Progenitor cell of endocrine pancreas (in vitro differentiated cells): ENCODE measurements at regions not wholly inside any gene's neighbourhood (a gene's known extent, or its start where the extent isn't known, plus 50 kb on each side); places are given as distances from the start of the nearest gene placed in this dataset.

Experiments used
- DNase-seq: peaks from one replicate; pipeline ENCODE4 v3.0.0; 2021; ENCODE audit warnings: low spot score; ENCODE audit not compliant: unreplicated experiment
- H3K27ac Mint-ChIP-seq: 2 replicates; pipeline ENCODE4 v1.8.0; 2021; ENCODE audit warnings: mild to moderate bottlenecking, moderate library complexity, mixed read lengths
- H3K27me3 Mint-ChIP-seq: 2 replicates; pipeline ENCODE4 v1.8.0; 2021; ENCODE audit warnings: mixed read lengths
- H3K36me3 Mint-ChIP-seq: 2 replicates; pipeline ENCODE4 v1.8.0; 2022; ENCODE audit warnings: mixed read lengths; ENCODE audit not compliant: insufficient read depth
- H3K4me1 Mint-ChIP-seq: 2 replicates; pipeline ENCODE4 v1.8.0; 2021; ENCODE audit warnings: low read depth, mixed read lengths
- H3K4me3 Mint-ChIP-seq: 2 replicates; pipeline ENCODE4 v1.8.0; 2021; ENCODE audit warnings: low read depth, mild to moderate bottlenecking, moderate library complexity, mixed read lengths
- H3K9me3 Mint-ChIP-seq: 2 replicates; pipeline ENCODE4 v1.8.0; 2021; ENCODE audit warnings: low read depth, mixed read lengths
- TF ChIP-seq, protein P1 (sequence below): fragments of 200-600 bp; sonication (generic); IDR thresholded peaks from one replicate; pipeline ENCODE4 v1.5.0; 2021; ENCODE audit warnings: antibody characterized with exemption, mild to moderate bottlenecking; ENCODE audit not compliant: unreplicated experiment

DNA sequence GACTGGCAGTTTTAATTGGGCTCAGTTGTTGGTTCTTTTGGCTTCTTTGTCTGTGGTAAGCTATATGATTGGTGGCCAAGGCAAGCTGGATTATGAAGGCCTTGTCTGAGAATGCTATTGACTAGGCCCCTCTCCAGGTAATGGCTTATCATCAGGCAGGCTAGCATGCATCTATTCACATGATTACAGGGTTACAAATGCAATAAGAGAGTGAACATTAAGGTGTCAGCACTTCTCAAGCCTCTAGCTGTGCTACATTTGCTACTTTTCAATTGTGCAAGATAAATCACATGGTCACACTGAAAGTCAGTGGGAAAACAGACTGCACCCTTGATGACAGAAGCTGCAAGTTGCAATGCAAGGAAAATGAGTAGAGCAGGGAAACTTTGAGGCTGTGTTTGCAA lies 550.9 kb upstream of the TMPRSS15 start:
- no peaks in the 10 kb centered on the region for H3K36me3 Mint-ChIP-seq

DNA sequence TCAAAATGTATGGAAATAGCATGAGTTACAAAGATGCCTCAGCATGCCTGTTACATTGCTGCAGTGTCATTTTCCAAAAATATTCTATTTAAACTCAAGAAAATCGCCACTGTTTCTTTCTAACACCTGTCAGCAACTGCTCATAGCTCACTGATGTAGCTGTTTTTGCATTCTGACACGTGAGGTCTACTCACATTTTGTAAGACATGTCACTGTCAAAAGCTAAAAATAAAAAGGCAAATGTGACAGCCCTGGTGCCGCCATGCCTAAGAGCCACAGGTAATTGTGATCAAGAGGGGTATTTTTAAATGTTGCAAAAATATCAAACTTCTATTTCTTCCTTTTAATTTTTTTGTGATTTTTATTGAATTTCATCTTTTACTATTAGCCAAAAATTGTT lies 556.2 kb upstream of the TMPRSS15 start:
- TF ChIP-seq, protein P1, sequence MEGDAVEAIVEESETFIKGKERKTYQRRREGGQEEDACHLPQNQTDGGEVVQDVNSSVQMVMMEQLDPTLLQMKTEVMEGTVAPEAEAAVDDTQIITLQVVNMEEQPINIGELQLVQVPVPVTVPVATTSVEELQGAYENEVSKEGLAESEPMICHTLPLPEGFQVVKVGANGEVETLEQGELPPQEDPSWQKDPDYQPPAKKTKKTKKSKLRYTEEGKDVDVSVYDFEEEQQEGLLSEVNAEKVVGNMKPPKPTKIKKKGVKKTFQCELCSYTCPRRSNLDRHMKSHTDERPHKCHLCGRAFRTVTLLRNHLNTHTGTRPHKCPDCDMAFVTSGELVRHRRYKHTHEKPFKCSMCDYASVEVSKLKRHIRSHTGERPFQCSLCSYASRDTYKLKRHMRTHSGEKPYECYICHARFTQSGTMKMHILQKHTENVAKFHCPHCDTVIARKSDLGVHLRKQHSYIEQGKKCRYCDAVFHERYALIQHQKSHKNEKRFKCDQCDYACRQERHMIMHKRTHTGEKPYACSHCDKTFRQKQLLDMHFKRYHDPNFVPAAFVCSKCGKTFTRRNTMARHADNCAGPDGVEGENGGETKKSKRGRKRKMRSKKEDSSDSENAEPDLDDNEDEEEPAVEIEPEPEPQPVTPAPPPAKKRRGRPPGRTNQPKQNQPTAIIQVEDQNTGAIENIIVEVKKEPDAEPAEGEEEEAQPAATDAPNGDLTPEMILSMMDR: no peak

More for the DNA sequence above, 550.9 kb upstream of the TMPRSS15 start:
- Mint-ChIP-seq H3K4me1 (peaks cover 11% of the 10 kb centered on the region), H3K27ac (peak overlapping the region; percentile 46), H3K27me3 (no peaks in the 10 kb centered on the region), H3K4me3 (no peak overlapping the region), H3K9me3 (no peaks in the 10 kb centered on the region)
- DNase-seq: no peak
- TF ChIP-seq, protein P1: no peak

DNA sequence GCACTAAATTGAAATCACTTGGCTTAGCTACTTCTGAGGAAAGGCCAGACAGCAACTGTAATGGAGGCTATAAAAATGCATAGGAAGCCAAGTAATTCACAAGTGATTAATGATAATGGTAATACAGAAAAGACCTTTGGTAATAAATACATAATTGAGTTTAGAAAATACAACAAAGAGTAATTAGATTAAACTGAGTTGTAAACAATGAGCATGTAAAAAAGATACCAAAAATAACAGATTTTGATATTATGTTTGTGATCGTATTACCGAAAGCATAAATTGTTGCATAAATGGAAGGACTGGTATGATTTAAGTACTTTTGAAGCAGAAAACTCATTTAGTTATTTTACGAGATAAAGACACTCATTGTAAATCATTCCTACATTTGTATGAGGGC lies 556.7 kb upstream of the TMPRSS15 start:
- no peaks in the 10 kb centered on the region for H3K36me3 Mint-ChIP-seq
- H3K9me3 Mint-ChIP-seq: no peaks in the 10 kb centered on the region
- H3K4me1 Mint-ChIP-seq: peaks cover 2% of the 10 kb centered on the region
- H3K27me3 Mint-ChIP-seq: no peaks in the 10 kb centered on the region
- no peak for DNase-seq
- no peak overlapping the region for H3K27ac Mint-ChIP-seq
- TF ChIP-seq, protein P1: no peak
- H3K4me3 Mint-ChIP-seq: no peak overlapping the region

More for the DNA sequence above, 556.2 kb upstream of the TMPRSS15 start:
- H3K36me3 Mint-ChIP-seq: no peaks in the 10 kb centered on the region
- H3K27ac Mint-ChIP-seq: no peak overlapping the region
- no peaks in the 10 kb centered on the region for H3K9me3 Mint-ChIP-seq
- no peaks in the 10 kb centered on the region for H3K27me3 Mint-ChIP-seq
- H3K4me3 Mint-ChIP-seq: no peak overlapping the region
- peaks cover 2% of the 10 kb centered on the region for H3K4me1 Mint-ChIP-seq
- no peak for DNase-seq

DNA sequence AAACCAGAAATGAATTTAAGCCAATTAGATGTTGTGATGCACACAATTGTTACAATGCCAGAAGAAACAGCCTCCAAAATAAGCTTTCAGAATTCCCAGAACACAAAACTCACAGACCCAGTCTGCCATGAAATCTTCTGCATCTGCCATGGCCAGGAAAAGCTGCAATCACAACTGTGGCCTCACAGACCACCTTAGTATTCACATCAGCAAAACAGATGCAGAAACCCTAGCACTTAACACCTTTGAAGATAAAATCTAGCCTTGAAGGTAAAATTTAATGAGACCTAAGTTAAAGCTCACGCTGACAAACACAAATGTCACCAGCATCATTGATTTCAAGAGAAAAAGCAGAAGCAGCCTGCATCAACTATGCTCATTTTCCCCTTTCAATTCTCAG lies 566.8 kb upstream of the TMPRSS15 start:
- Mint-ChIP-seq H3K36me3 (no peaks in the 10 kb centered on the region), H3K27ac (no peak overlapping the region), H3K9me3 (no peaks in the 10 kb centered on the region), H3K4me3 (no peak overlapping the region), H3K27me3 (no peaks in the 10 kb centered on the region), H3K4me1 (no peaks in the 10 kb centered on the region)
- DNase-seq: no peak
- TF ChIP-seq, protein P1: no peak

DNA sequence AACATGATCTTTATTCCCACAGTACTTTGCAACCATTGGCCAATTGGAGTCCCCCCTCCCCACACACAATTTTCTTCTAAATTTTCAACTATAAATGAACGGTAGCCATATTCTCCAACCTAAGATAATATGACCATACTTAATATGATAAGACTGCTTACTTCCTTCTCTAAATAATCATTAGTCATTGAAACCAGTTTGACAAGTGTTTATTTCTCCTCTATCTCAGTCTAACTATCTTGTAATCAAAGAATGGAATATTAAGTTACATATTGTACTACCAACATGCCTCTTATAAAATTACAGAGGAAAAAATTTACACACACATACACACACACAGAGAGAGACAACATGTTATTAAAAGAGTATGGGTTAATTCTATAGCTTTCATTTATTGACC lies 567.4 kb upstream of the TMPRSS15 start:
- H3K36me3 Mint-ChIP-seq: no peaks in the 10 kb centered on the region
- no peaks in the 10 kb centered on the region for H3K4me1 Mint-ChIP-seq
- H3K27me3 Mint-ChIP-seq: no peaks in the 10 kb centered on the region
- DNase-seq: no peak
- no peak overlapping the region for H3K4me3 Mint-ChIP-seq
- TF ChIP-seq, protein P1: no peak
- no peak overlapping the region for H3K27ac Mint-ChIP-seq
- H3K9me3 Mint-ChIP-seq: no peaks in the 10 kb centered on the region
